ENCODE measurements at regions not wholly inside any gene's neighbourhood (a gene's known extent, or its start where the extent isn't known, plus 50 kb on each side); places are given as distances from the start of the nearest gene placed in this dataset.

GRCh38 chr21:25383545-25383944, 223.7 kb downstream of the MRPL39 start:
- no peak for DNase-seq (ENCODE audit: low spot score in 2 of 2)
- no peak for ATAC-seq (replicated peaks; ENCODE audit: extremely low read depth, poor library complexity, severe bottlenecking)
- Mint-ChIP-seq H3K27ac (ENCODE audit: low read depth) (no peak overlapping the region), H3K4me1 (no peaks in the 10 kb centered on the region), H3K9me3 (no peaks in the 10 kb centered on the region), H3K36me3 (ENCODE audit: insufficient read depth) (no peaks in the 10 kb centered on the region), H3K27me3 (peaks cover 14% of the 10 kb centered on the region), H3K4me3 (no peak overlapping the region)

GRCh38 chr21:25381936-25382452, 225.3 kb downstream of the MRPL39 start:
- ATAC-seq (replicated peaks; ENCODE audit: extremely low read depth, poor library complexity, severe bottlenecking): no peak
- no peak overlapping the region for H3K4me3 Mint-ChIP-seq
- no peak overlapping the region for H3K27ac Mint-ChIP-seq (ENCODE audit: low read depth)
- no peaks in the 10 kb centered on the region for H3K9me3 Mint-ChIP-seq
- H3K36me3 Mint-ChIP-seq (ENCODE audit: insufficient read depth): peaks cover 2% of the 10 kb centered on the region
- peaks cover 14% of the 10 kb centered on the region for H3K27me3 Mint-ChIP-seq
- no peak for DNase-seq (ENCODE audit: low spot score in 2 of 2)
- no peaks in the 10 kb centered on the region for H3K4me1 Mint-ChIP-seq

DNA sequence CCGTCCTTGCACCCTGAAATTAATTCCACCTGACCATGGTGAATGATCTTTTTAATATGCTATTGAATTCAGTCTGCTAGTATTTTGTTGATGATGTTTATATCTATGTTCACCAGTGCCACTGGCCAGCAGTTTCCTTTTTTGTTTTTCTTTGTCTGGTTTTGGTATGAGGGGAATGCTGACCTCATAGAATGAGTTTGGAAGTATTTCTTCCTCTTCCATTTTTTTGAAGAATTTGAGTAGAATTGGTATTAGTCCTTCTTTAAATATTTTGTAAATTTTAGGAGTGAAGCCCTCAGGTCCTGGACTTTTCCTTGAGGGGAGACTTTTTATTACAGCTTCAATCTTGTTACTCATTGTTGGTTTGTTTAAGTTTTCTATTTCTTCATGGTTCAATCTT, 231.6 kb downstream of the MRPL39 start:
- no peak for ATAC-seq (replicated peaks; ENCODE audit: extremely low read depth, poor library complexity, severe bottlenecking)
- Mint-ChIP-seq H3K4me1 (no peaks in the 10 kb centered on the region), H3K4me3 (no peak overlapping the region), H3K27me3 (peaks cover 10% of the 10 kb centered on the region), H3K36me3 (ENCODE audit: insufficient read depth) (peaks cover 2% of the 10 kb centered on the region), H3K9me3 (no peaks in the 10 kb centered on the region), H3K27ac (ENCODE audit: low read depth) (no peak overlapping the region)
- DNase-seq (ENCODE audit: low spot score in 2 of 2): no peak

DNA sequence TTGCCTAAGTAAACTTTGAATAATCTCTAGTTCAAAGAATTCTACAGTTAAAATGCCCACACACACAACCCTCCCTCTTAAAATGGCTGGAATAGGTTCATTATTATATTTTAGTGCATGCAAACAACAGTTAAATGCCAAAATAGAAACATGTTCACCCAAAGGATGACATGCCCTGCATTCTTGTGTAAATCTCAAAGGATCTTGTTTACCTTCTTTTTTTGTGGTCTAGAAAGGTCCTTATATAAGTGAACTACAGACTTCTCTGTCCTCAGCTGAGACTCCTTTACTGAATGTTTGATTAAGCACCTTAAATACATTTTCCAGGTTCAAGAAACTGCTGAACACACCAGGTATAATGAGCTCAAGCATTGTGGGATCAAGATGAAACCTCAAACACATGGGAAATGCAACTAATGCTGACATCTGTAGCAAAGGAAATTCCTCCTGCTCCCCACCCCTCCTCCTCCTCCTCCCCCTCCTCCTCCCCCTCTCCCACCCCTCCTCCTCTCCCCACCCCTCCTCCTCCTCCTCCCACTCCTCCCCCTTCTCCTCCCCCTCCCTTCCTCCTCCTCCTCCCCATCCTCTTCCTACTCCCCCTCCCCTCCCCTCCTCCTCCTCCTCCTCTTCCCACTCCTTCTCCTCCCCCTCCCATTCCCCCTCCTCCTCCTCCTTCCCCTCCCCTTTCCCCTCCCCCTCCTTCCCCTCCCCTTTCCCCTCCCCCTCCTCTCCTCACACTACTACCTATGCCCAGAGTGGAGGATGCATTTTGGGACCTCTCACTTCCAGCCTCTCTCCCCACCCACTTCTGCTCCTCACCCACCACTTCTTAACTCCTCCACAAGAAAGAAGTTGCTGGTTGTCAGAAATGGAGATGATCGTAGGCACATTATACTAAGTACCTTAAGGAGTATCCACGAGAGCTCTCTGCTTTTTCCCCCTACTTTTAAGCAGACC, 233.9 kb downstream of the MRPL39 start:
- H3K27me3 Mint-ChIP-seq: no peaks in the 10 kb centered on the region
- no peaks in the 10 kb centered on the region for H3K9me3 Mint-ChIP-seq
- H3K27ac Mint-ChIP-seq (ENCODE audit: low read depth): no peak overlapping the region
- H3K4me3 Mint-ChIP-seq: no peak overlapping the region
- no peaks in the 10 kb centered on the region for H3K4me1 Mint-ChIP-seq
- DNase-seq (ENCODE audit: low spot score in 2 of 2): no peak
- ATAC-seq (replicated peaks; ENCODE audit: extremely low read depth, poor library complexity, severe bottlenecking): no peak
- H3K36me3 Mint-ChIP-seq (ENCODE audit: insufficient read depth): peaks cover 2% of the 10 kb centered on the region

GRCh38 chr21:25371841-25372425, 235.3 kb downstream of the MRPL39 start:
- Mint-ChIP-seq H3K27me3 (no peaks in the 10 kb centered on the region), H3K27ac (ENCODE audit: low read depth) (no peak overlapping the region), H3K9me3 (no peaks in the 10 kb centered on the region), H3K4me3 (no peak overlapping the region), H3K36me3 (ENCODE audit: insufficient read depth) (no peaks in the 10 kb centered on the region), H3K4me1 (no peaks in the 10 kb centered on the region)
- no peak for ATAC-seq (replicated peaks; ENCODE audit: extremely low read depth, poor library complexity, severe bottlenecking)
- no peak for DNase-seq (ENCODE audit: low spot score in 2 of 2)

DNA sequence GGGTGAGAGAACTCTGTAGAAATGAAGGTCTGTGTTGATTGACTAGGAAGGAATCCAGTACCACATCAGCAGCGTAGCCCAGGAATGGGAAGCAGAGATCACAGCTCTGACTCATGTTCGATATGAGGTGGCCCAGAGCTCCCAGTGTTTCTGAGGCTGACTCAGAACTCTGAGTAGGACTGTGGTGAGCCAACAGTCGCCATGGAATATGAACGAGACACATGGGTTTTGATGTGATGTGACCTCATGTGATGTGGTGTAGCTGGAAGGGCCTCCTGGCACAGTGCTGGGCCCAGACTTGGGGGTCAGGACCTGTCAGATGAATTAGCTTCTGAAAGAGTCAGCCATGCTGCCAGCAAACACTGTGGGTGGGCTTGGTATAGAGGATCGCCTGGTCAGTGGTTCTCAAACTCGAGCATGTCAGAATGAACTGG, 237.0 kb downstream of the MRPL39 start:
- Mint-ChIP-seq H3K27me3 (no peaks in the 10 kb centered on the region), H3K27ac (ENCODE audit: low read depth) (no peak overlapping the region), H3K9me3 (no peaks in the 10 kb centered on the region), H3K4me3 (no peak overlapping the region), H3K4me1 (no peaks in the 10 kb centered on the region), H3K36me3 (ENCODE audit: insufficient read depth) (no peaks in the 10 kb centered on the region)
- DNase-seq (ENCODE audit: low spot score in 2 of 2) (no peak), ATAC-seq (replicated peaks; ENCODE audit: extremely low read depth, poor library complexity, severe bottlenecking) (no peak)

DNA sequence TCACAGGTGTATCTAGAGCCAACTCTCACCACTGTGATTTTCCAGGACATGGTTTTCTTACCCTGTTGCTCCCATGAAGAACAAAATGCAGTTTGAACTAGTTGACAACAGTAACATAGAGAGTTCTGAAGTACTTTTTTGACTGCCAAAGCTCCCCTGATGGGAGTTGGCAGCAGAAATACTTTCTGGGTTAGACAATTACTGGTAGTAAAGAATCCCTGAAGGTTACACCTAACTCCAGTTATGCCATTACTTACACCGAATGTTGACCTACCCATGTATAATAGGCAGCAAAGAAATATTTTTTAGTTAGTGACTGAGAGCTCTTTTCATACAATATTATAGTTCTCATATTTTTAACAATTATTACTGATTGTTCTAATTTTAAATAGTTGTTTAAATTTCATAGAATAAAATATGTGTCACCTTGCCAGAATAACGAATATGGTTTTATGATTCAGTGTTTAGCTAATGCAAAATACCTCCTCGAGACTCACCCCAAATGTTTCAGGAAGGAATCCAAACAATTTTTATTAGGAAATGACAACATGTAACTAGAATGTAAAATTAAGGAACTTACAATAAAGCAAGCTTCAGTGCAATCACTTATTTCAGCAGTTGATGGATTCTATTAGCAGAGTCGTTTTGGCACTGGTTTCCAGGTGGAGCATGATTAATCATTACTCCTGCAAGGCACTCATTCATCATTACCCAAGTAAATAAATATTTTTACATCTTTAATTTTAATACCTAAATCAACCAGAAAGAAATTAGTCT, 237.6 kb downstream of the MRPL39 start:
- ATAC-seq (replicated peaks; ENCODE audit: extremely low read depth, poor library complexity, severe bottlenecking) (no peak), DNase-seq (ENCODE audit: low spot score in 2 of 2) (no peak)
- Mint-ChIP-seq H3K9me3 (no peaks in the 10 kb centered on the region), H3K27me3 (no peaks in the 10 kb centered on the region), H3K27ac (ENCODE audit: low read depth) (no peak overlapping the region), H3K4me1 (no peaks in the 10 kb centered on the region), H3K36me3 (ENCODE audit: insufficient read depth) (no peaks in the 10 kb centered on the region), H3K4me3 (no peak overlapping the region)

GRCh38 chr21:25368531-25368930, 238.8 kb downstream of the MRPL39 start:
- DNase-seq (ENCODE audit: low spot score in 2 of 2): no peak
- H3K9me3 Mint-ChIP-seq: no peaks in the 10 kb centered on the region
- no peaks in the 10 kb centered on the region for H3K27me3 Mint-ChIP-seq
- no peaks in the 10 kb centered on the region for H3K36me3 Mint-ChIP-seq (ENCODE audit: insufficient read depth)
- no peak overlapping the region for H3K4me3 Mint-ChIP-seq
- H3K27ac Mint-ChIP-seq (ENCODE audit: low read depth): no peak overlapping the region
- H3K4me1 Mint-ChIP-seq: no peaks in the 10 kb centered on the region
- no peak for ATAC-seq (replicated peaks; ENCODE audit: extremely low read depth, poor library complexity, severe bottlenecking)

DNA sequence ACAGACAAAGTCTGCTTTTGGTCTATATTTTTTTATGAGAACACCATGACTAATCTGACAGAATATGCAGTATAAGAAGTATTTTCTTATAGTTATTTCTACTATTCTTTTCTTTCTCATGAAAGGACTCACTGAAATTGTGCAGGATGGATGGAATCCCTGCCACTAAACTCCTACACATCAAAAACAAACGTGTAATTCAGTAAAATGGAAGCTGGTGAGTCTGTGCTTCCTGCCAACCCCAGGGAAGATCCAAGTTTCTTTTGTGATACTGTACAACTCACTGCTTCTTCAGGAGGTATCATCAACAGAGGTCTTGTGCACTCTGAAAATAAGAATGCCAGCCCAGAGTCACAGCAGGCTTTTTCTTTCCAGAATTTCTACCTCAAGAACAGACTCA, 241.2 kb downstream of the MRPL39 start:
- Mint-ChIP-seq H3K27ac (ENCODE audit: low read depth) (no peak overlapping the region), H3K36me3 (ENCODE audit: insufficient read depth) (no peaks in the 10 kb centered on the region), H3K4me1 (no peaks in the 10 kb centered on the region), H3K27me3 (no peaks in the 10 kb centered on the region), H3K9me3 (no peaks in the 10 kb centered on the region), H3K4me3 (no peak overlapping the region)
- DNase-seq (ENCODE audit: low spot score in 2 of 2) (no peak), ATAC-seq (replicated peaks; ENCODE audit: extremely low read depth, poor library complexity, severe bottlenecking) (no peak)

- Mint-ChIP-seq H3K9me3 (no peaks in the 10 kb centered on the region), H3K36me3 (ENCODE audit: insufficient read depth) (no peaks in the 10 kb centered on the region), H3K27ac (ENCODE audit: low read depth) (no peak overlapping the region), H3K4me3 (no peak overlapping the region), H3K27me3 (no peaks in the 10 kb centered on the region), H3K4me1 (no peaks in the 10 kb centered on the region)
- no peak for DNase-seq (ENCODE audit: low spot score in 2 of 2)
- ATAC-seq (replicated peaks; ENCODE audit: extremely low read depth, poor library complexity, severe bottlenecking): no peak
Measured at GRCh38 chr21:25362375-25363267, 244.7 kb downstream of the MRPL39 start.

DNA sequence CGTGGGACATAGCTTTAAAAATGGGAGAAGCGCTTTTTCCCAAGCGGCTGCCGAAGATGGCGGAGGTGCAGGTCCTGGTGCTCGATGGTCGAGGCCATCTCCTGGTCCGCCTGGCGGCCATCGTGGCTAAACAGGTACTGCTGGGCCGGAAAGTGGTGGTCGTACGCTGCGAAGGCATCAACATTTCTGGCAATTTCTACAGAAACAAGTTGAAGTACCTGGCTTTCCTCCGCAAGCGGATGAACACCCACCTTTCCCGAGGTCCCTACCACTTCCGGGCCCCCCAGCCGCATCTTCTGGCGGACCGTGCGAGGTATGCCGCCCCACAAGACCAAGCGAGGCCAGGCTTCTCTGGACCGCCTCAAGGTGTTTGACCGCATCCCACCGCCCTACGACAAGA, 245.5 kb downstream of the MRPL39 start:
- no peaks in the 10 kb centered on the region for H3K27me3 Mint-ChIP-seq
- ATAC-seq (replicated peaks; ENCODE audit: extremely low read depth, poor library complexity, severe bottlenecking): no peak

DNA sequence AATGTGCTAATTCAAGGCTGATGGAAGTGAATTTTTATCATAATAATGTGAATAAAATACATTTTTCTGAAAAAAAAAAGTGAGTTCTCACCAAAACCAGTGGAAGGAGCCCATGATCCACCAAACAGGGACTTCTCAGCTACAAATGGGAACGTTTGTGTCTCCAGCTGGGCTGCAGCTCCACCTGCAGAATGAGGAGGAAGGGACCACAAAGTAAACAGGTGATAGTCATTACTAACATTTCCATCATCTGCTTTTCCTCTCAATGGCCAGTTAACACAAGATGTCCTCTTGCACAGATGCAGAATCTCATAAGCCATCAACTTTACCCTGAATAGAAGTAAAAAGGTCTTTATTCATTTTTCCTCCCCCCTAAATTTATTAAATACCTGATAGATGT, 246.2 kb downstream of the MRPL39 start:
- Mint-ChIP-seq H3K27ac (ENCODE audit: low read depth) (no peak overlapping the region), H3K27me3 (no peaks in the 10 kb centered on the region), H3K36me3 (ENCODE audit: insufficient read depth) (no peaks in the 10 kb centered on the region), H3K4me3 (no peak overlapping the region), H3K9me3 (no peaks in the 10 kb centered on the region), H3K4me1 (no peaks in the 10 kb centered on the region)
- ATAC-seq (replicated peaks; ENCODE audit: extremely low read depth, poor library complexity, severe bottlenecking) (no peak), DNase-seq (ENCODE audit: low spot score in 2 of 2) (no peak)

More for the DNA sequence above, 245.5 kb downstream of the MRPL39 start:
- H3K27ac Mint-ChIP-seq (ENCODE audit: low read depth): no peak overlapping the region
- H3K4me1 Mint-ChIP-seq: no peaks in the 10 kb centered on the region
- H3K36me3 Mint-ChIP-seq (ENCODE audit: insufficient read depth): no peaks in the 10 kb centered on the region
- no peak overlapping the region for H3K4me3 Mint-ChIP-seq
- DNase-seq (ENCODE audit: low spot score in 2 of 2): no peak
- no peaks in the 10 kb centered on the region for H3K9me3 Mint-ChIP-seq
